C4-2B (cell line): ENCODE measurements at regions not wholly inside any gene's neighbourhood (a gene's known extent, or its start where the extent isn't known, plus 50 kb on each side); places are given as distances from the start of the nearest gene placed in this dataset.

ENCODE experiments used
- H3K27ac ChIP-seq: fragments of 450-650 bp; 2 replicates; pipeline ENCODE4 v1.5.1; 2017
- CTCF ChIP-seq: fragments of 450-650 bp; conservative IDR thresholded peaks from 2 replicates; pipeline ENCODE4 v1.5.1; 2017; ENCODE audit warnings: mild to moderate bottlenecking
- ZFX ChIP-seq: fragments of 450-650 bp; IDR thresholded peaks from 2 replicates; pipeline ENCODE4 v1.6.1; 2017

GRCh38 chr11:32016111-32016510 is 74.8 kb upstream of the RCN1 start:
- TF ChIP-seq ZFX = no peak
- no peak for TF ChIP-seq CTCF
- no peak overlapping the region for H3K27ac ChIP-seq

GRCh38 chr11:32015427-32015826 is 75.4 kb upstream of the RCN1 start:
- TF ChIP-seq ZFX (no peak), CTCF (no peak)
- no peak overlapping the region for H3K27ac ChIP-seq

GRCh38 chr11:32013603-32014002 is 77.3 kb upstream of the RCN1 start:
- TF ChIP-seq ZFX = no peak
- TF ChIP-seq CTCF = no peak

GRCh38 chr11:32012049-32012448 is 78.8 kb upstream of the RCN1 start:
- TF ChIP-seq ZFX = no peak
- TF ChIP-seq CTCF = no peak
- H3K27ac ChIP-seq = no peak overlapping the region

More at GRCh38 chr11:32013603-32014002, 77.3 kb upstream of the RCN1 start:
- no peak overlapping the region for H3K27ac ChIP-seq

GRCh38 chr11:32008880-32009551 is 81.9 kb upstream of the RCN1 start:
- no peak for TF ChIP-seq CTCF
- no peak for TF ChIP-seq ZFX
- H3K27ac ChIP-seq = no peak overlapping the region

- peak; percentile 85 for TF ChIP-seq CTCF
- no peak for TF ChIP-seq ZFX
These were observed 84.0 kb upstream of the RCN1 start for GRCh38 chr11:32006799-32007388.

GRCh38 chr11:32005786-32006416 is 85.0 kb upstream of the RCN1 start:
- H3K27ac ChIP-seq = no peak overlapping the region
- no peak for TF ChIP-seq ZFX
- no peak for TF ChIP-seq CTCF

More at GRCh38 chr11:32006799-32007388, 84.0 kb upstream of the RCN1 start:
- no peak overlapping the region for H3K27ac ChIP-seq
